CMK (cell line): ENCODE measurements at regions not wholly inside any gene's neighbourhood (a gene's known extent, or its start where the extent isn't known, plus 50 kb on each side); places are given as distances from the start of the nearest gene placed in this dataset.

Source experiments
- DNase-seq: peaks from one replicate; pipeline ENCODE4 v3.0.0-alpha.2; 2010; ENCODE audit warnings: low read depth

DNA sequence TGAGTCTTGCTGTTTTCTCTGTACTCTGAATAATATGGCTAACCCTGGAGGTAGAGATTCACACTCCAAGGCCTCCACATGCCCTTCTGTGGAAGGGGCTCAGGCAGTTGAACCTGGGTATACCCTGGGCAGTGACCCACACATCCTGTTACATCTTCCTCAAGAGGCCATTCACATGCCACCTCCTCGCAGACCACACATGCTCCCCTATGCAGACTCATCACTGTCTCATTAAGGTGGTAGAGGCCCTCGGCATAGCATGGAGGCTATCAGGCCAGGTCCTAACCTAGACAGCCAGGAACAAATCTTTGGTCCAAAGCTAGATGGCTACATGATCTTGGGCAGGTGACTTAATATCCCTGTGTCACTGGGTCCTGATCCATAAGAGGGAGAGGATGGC, 363.9 kb upstream of the ZNF507 start:
- DNase-seq: no peak

GRCh38 chr19:31983647-31984046, 361.8 kb upstream of the ZNF507 start:
- no peak for DNase-seq

- DNase-seq: no peak
Observed at GRCh38 chr19:31985001-31985605, 360.3 kb upstream of the ZNF507 start.

GRCh38 chr19:31986951-31987350, 358.5 kb upstream of the ZNF507 start:
- no peak for DNase-seq

- DNase-seq: no peak
Observed at GRCh38 chr19:31988256-31988655, 357.2 kb upstream of the ZNF507 start.

- no peak for DNase-seq
Observed at GRCh38 chr19:31991984-31992655, 353.3 kb upstream of the ZNF507 start.

GRCh38 chr19:31992750-31993149, 352.7 kb upstream of the ZNF507 start:
- DNase-seq: no peak

DNA sequence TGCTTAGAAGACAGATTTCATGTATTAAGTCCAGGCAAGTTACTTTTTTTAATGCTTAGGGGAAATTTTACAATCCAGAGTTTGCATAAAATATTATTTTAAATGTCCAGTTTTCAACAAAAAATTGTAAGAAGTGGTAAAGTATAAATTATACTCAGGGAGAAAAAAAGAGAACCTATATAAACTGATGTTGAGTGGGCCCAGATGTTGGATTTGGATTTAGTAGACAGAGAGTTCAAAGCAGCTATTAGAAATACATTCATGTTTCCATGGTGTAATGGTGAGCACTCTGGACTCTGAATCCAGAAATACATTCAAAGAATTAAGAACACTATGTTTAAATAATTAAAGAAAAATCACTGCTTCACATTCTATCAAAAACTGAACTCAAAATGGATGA, 349.9 kb upstream of the ZNF507 start:
- DNase-seq: no peak

DNA sequence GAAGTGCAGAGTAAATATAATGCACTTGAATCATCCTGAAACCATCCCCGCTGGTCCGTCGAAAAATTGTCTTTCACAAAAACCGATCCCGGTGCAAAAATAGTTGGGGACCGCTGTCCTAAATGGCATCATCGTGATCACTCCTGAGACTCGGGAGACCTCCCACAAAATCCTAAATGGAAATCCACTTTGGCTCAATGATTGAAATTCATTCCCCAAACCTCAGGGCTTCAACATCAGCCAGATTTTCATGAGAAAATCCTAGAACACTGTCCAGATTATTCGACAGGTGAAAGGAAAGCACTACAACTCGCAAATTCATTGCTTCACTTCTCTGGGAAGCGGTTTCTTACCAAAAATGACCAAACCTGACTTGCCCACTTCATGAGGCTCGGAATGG, 335.3 kb upstream of the ZNF507 start:
- DNase-seq: no peak

DNA sequence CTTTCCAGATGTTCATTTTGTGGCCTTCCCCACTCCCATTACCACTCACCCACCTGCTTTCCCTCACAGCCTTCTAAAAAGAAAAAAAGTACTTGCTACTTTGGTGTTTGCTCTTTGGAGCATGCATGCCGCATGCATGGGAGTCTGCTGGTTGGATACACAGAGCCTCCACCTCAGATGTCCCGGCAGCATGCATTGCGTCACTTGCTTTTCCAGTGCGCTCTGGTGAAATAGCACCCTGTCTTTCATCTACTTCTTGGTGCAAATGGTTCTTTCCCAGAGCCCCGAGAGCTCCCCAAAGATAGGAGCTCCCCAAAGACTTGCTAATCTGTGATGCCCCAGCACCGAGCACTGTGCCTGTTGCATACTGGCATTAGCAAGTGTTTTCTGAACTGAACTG, 333.2 kb upstream of the ZNF507 start:
- no peak for DNase-seq

DNA sequence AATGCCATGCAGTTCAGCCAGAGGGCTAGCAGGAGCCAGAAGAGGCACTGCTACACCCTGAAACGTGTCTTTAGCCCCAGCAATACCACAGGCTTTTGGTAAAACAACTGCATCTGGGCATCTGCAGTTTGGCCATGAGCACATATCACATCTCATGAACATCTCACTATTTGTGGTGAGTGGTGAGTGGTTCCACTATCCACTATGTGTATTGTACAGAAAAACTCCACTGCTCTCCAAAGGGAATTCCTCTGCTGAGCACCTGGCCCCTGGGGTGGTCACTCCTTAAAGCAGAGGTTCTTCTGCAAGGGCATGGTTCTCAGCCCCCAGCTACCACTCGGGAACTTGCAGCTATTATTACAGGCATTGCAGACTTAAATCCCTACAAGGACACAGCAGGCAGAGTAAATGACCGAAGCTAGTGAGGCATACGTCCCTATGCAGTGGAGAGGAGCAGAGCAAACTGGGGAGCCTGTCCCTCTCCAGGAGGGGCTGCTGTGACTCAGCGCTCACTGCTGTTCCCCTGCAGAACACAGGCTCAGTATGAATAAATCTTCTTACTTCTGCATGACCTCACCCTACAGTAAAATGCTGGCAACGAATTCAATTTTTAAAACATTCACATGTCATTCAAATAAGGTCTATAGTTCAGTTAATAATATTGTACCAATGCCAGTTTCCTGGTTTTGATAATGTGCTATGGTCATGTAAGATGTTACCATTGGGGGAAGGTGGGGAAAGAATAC, 332.4 kb upstream of the ZNF507 start:
- no peak for DNase-seq

DNA sequence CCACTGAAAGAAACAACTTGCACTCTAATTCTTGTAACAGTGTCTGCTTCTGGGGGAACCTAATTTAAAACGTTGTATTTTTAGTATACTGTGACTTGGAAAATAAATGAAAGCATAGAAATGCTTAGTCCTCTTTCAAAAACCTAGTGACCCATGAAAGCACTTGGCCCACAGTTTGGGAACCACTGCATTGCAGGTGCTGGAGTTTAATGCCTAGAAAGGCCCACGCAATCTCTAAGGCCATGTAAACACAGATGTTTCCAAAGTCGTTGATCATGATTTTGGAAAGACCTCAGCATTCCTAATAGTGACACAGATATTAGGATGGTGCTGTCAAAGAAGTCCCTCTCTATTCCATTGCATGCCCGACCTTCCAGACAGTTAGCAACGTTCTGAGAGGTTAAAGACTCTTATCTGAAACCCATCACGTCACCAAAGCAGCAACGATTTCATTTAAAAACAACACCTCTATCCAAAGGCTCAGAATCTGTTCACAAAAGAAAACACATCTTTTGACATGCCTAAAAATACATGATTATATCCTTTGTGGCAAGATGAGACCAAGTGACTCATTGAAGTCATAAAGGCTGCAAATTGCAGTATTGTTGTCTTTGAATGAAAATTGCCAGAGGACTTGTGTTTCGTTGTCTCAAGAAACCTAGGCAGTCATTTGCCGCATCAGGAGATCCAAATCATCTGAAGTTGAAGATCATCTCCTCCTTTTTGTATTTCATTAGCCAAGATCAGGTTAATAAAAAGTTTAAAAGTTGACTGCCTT, 328.0 kb upstream of the ZNF507 start:
- DNase-seq: no peak

GRCh38 chr19:32018014-32018413, 327.4 kb upstream of the ZNF507 start:
- DNase-seq: no peak

- DNase-seq: no peak
Observed at GRCh38 chr19:32020538-32020937, 324.9 kb upstream of the ZNF507 start.

- no peak for DNase-seq
Observed at GRCh38 chr19:32022044-32022640, 323.3 kb upstream of the ZNF507 start.

DNA sequence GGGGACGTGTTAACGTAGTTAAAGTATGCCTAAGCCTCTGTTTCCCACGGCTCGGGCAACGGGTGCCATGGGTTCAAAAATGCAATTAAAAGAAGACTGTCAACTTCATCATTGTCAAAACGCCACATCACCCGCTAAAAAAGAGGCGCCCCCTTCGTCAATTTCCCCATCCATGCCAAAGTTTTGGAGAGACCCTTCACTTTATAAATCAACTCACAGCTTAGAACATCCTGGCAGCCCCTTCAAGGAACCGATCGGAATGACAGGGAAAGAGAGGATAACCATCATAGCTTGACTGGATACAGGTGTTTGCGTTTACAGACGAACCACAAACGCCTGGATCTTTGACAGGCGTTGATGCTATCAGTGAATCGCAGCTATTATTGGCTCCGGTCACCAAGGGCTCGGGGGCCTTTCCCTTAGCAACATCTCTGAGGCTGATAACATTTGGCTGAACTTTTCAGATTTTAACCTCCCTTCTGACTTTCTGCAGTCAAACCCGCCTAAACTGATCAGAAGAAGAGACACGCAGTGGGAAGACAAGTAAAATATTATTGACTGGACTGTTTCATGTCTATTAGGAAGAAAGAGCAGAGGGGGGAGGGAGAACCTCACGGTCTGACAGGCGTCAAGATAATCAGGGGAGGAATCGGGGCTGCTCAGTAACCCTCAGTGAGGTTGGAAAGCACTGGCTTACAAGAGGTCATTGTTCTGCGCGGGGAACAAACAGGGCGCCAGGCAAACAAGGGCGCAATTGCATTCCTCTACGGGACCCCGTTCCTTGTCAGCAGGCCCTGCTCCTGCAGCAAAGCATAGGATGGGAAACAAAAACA, 322.5 kb upstream of the ZNF507 start:
- DNase-seq: no peak

GRCh38 chr19:32023564-32023832, 321.9 kb upstream of the ZNF507 start:
- no peak for DNase-seq

DNA sequence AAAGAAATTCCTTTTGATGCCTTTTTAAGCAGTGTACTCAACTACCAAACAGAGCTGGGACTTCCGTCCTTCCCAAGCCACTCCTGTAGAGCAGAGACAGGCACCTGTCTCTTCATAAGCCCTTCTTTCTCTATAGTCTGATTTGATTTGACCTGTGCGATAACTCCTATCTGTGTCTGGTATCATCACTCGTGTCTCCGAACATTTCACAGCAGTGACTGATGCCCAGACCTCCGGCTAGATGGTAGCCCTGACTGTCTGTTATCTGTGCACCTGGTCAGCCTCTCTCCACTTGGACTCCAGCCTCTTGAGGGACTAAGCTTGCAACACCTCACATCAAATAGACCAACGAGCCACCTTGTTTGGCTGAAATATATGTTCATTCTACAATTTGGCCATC, 316.2 kb upstream of the ZNF507 start:
- no peak for DNase-seq

- no peak for DNase-seq
Observed at GRCh38 chr19:32032561-32032960, 312.8 kb upstream of the ZNF507 start.

DNA sequence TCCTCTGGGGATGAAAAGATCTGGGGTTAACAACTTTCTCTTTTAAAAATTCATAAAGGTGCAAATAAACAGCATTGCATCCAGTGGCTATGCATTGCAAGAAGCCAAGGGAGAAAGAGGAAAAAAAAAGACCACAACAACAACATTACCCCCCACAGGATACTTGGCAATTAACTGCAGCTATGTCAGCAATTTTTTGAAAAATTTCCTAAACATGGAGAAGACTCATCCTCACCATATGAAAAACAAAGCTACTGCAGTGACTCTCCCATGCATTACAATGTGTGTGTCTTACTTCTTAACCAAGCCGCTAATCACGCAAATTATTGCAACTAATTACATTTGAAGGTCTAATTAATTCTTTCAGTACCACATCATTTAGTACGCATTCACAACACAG, 309.8 kb upstream of the ZNF507 start:
- no peak for DNase-seq

DNA sequence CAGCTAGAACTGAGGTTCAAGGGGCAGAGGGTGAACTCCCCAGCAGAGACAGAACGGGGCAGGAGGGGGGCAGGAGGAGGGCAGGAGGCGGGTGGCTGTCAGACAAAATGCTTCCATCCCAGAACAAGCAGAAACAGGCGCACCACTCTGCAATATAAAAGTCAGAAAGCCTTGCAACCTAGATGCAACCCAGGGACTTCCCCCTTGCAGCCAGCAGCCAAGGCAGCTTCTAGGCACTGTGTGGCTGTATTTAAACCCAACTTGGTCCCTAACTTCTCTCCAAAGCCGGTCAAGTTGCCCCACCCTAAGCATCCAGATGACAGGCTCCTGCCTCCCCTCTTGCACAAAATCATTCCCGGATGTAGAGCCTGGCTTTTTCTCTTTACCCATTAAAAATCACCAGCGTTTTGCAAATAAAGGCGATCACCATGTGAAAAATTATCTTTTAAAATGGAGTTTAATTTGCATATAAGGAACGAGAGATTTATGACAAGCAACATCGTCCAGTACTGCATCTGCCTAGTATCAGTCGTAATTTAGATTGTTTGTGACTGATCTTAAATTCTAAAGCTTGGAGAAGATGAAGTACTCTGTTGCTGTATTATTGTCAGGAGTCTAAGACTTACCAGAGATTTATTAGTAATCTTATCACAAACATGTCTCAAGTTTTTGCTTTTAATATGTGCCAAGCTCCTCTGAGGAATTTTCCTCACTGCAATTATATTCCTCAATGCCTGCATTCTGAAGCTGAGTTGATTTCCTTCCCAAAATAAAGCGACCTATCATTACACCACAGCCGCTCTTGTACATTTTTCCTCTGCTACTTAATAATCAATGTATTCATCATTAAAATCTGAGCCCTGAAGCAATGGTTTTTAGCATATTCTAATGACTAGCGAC, 307.1 kb upstream of the ZNF507 start:
- no peak for DNase-seq
